ENCODE measurements at regions not wholly inside any gene's neighbourhood (a gene's known extent, or its start where the extent isn't known, plus 50 kb on each side); places are given as distances from the start of the nearest gene placed in this dataset.

GRCh38 chr11:121722431-121723245 is 269.9 kb upstream of the SORL1-AS1 start (continued):
- TF ChIP-seq ZNF598 (CRISPR knock-in tag; IDR thresholded peaks at IDR 0.05; ENCODE audit: borderline replicate concordance), result no peak
- TF ChIP-seq PCBP1 (IDR thresholded peaks at IDR 0.05; ENCODE audit: borderline replicate concordance, low read depth, low read length), result no peak
- TF ChIP-seq PRMT3 (CRISPR knock-in tag; IDR thresholded peaks at IDR 0.05; ENCODE audit: borderline replicate concordance, low read depth), result peak; percentile 96
- TF ChIP-seq ZBTB37 (CRISPR knock-in tag; IDR thresholded peaks at IDR 0.05), result peak; percentile 78; the same call in 1 of the 2 replicates
- peak; percentile 80; the same call in 1 of the 2 replicates for TF ChIP-seq ZNF543 (CRISPR knock-in tag; IDR thresholded peaks at IDR 0.05)
- TF ChIP-seq HNRNPUL1 (IDR thresholded peaks at IDR 0.05; ENCODE audit: low read depth, low read length), result no peak
- TF ChIP-seq ELF1 (CRISPR knock-in tag; IDR thresholded peaks at IDR 0.05), result peak; percentile 58
- no peak for TF ChIP-seq HDAC6 (IDR thresholded peaks at IDR 0.05; ENCODE audit: low read depth, low read length)
- no peak for TF ChIP-seq ZNF292 (CRISPR knock-in tag; IDR thresholded peaks at IDR 0.05; ENCODE audit: borderline replicate concordance, low read depth)
- peak; percentile 76; the same call in 1 of the 2 replicates for TF ChIP-seq ZNF276 (CRISPR knock-in tag; IDR thresholded peaks at IDR 0.05; ENCODE audit: low read depth)
- no peak for TF ChIP-seq STAT6 (CRISPR knock-in tag; IDR thresholded peaks at IDR 0.05; ENCODE audit: borderline replicate concordance)
- TF ChIP-seq KDM5B (CRISPR knock-in tag; IDR thresholded peaks at IDR 0.05; ENCODE audit: borderline replicate concordance), result peak; percentile 85; the same call in 1 of the 2 replicates
- TF ChIP-seq PBX2 (CRISPR knock-in tag; IDR thresholded peaks at IDR 0.05), result no peak
- TF ChIP-seq BATF2 (CRISPR knock-in tag; IDR thresholded peaks at IDR 0.05), result 0 out of 2 replicates have a peak, but pooled peaks have one; percentile 59
- peak; percentile 71 for TF ChIP-seq KAT8 (CRISPR knock-in tag; IDR thresholded peaks at IDR 0.05)
- TF ChIP-seq DRAP1 (CRISPR knock-in tag; IDR thresholded peaks at IDR 0.05), result peak; percentile 51; the same call in 1 of the 2 replicates
- no peak; the same call in 1 of the 2 replicates for TF ChIP-seq GMEB1 (CRISPR knock-in tag; IDR thresholded peaks at IDR 0.05; ENCODE audit: borderline replicate concordance)

All from HepG2 (cell line).